ENCODE measurements at regions not wholly inside any gene's neighbourhood (a gene's known extent, or its start where the extent isn't known, plus 50 kb on each side); places are given as distances from the start of the nearest gene placed in this dataset.

- no peak for TF ChIP-seq GABPA (IDR thresholded peaks at IDR 0.05 in 1 of 2, conservative IDR thresholded peaks at IDR 0.05 in 1 of 2)
- no peak for TF ChIP-seq EGR1 (IDR thresholded peaks at IDR 0.05; ENCODE audit: low read depth in 2 of 2)
- TF ChIP-seq FOXA2 (IDR thresholded peaks at IDR 0.05): no peak
These were observed 170.5 kb downstream of the NDUFA10 start (continued) for GRCh38 chr2:239854596-239854995.

DNA sequence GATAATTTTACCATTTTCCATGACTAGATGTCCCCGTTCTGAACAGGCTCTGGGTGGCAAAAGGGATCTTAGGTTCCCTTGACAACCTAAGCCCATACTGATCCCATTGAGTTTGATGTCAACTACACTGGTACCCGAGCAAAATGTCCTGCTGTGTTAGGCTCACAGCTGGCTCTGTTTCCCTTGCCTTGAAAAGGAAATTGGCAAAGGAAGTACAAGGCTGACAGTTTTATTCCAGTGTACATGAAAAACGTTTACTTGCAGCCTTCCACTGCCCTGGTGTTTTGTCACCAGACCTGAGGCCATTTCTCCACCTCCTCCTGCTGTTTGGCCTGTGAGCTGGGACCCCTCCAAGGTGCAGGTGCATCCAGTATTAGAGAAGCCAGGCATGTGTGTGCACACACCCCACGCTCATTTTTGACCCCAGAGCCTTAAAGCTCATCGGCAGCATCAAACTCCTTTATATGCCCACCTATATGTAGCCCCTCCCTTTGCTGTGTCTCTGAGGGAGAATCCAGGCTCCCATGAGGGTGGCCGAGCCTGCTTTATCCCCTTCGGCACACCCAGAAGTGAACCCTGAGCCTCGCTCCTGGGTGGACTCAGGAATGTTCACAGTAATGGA, 171.3 kb downstream of the NDUFA10 start:
- H3K9me3 ChIP-seq (ENCODE audit: control insufficient read depth in 4 of 4, low read length in 3 of 4): peaks cover 0 to 7% (median under 1%) of the 10 kb centered on the region in 4 donors
- no peak overlapping the region for H3K9ac ChIP-seq (ENCODE audit: low read depth in 1 of 2, low read length in 2 of 2)
- DNase-seq (ENCODE audit: low spot score): no peak
- no peak overlapping the region for H3K4me3 ChIP-seq (ENCODE audit: low read depth in 1 of 3, low read length in 3 of 3)
- H3K27ac ChIP-seq (ENCODE audit: low read depth in 1 of 2, low read length in 2 of 2): no peak overlapping the region
- peaks cover 0 to 9% (median 0%) of the 10 kb centered on the region in 4 donors for H3K27me3 ChIP-seq (ENCODE audit: control insufficient read depth in 4 of 4, insufficient read depth in 4 of 4, low read length in 3 of 4)
- H3K4me1 ChIP-seq (ENCODE audit: control insufficient read depth in 4 of 4, insufficient read depth in 4 of 4, low read length in 3 of 4): no peaks in the 10 kb centered on the region
- H3K36me3 ChIP-seq (ENCODE audit: control insufficient read depth in 4 of 4, insufficient read depth in 3 of 4, low read depth in 1 of 4, low read length in 3 of 4): no peaks in the 10 kb centered on the region
- 68% methylated on average over 8 of the region's 8 CpGs for WGBS
- TF ChIP-seq NR2F2 (IDR thresholded peaks at IDR 0.05): no peak
- no peak for TF ChIP-seq REST (IDR thresholded peaks at IDR 0.05)
- TF ChIP-seq FOXA2 (IDR thresholded peaks at IDR 0.05): no peak
- no peak for TF ChIP-seq RAD21 (IDR thresholded peaks at IDR 0.05)
- no peak for TF ChIP-seq EGR1 (IDR thresholded peaks at IDR 0.05; ENCODE audit: low read depth in 2 of 2)
- TF ChIP-seq, protein P1, sequence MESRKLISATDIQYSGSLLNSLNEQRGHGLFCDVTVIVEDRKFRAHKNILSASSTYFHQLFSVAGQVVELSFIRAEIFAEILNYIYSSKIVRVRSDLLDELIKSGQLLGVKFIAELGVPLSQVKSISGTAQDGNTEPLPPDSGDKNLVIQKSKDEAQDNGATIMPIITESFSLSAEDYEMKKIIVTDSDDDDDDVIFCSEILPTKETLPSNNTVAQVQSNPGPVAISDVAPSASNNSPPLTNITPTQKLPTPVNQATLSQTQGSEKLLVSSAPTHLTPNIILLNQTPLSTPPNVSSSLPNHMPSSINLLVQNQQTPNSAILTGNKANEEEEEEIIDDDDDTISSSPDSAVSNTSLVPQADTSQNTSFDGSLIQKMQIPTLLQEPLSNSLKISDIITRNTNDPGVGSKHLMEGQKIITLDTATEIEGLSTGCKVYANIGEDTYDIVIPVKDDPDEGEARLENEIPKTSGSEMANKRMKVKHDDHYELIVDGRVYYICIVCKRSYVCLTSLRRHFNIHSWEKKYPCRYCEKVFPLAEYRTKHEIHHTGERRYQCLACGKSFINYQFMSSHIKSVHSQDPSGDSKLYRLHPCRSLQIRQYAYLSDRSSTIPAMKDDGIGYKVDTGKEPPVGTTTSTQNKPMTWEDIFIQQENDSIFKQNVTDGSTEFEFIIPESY (IDR thresholded peaks at IDR 0.05): no peak

DNA sequence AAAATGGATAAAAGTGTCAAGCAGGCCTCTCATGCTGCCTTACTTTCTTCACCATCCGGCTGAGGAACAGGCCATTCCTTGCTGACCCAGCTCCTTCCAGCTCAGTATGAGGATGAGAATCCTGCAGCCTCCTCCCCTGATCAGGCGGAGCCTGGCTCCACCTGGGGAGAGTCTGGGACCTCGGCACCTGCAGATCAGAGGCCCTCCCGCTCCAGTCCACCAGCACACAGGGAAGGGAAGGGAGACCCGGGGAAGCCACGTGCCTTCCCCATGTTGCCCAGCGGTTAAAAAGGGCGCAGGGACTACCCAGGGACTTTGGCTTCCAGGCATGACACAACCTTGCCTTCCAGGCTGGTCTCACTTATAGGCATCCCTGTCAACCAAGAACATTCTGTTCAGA, 172.0 kb downstream of the NDUFA10 start:
- Histone ChIP-seq H3K9me3 (ENCODE audit: control insufficient read depth in 4 of 4, low read length in 3 of 4) (peaks cover 0 to 7% (median 0%) of the 10 kb centered on the region in 4 donors), H3K4me1 (ENCODE audit: control insufficient read depth in 4 of 4, insufficient read depth in 4 of 4, low read length in 3 of 4) (no peaks in the 10 kb centered on the region), H3K27me3 (ENCODE audit: control insufficient read depth in 4 of 4, insufficient read depth in 4 of 4, low read length in 3 of 4) (peaks cover 0 to 6% (median 0%) of the 10 kb centered on the region in 4 donors), H3K4me3 (ENCODE audit: low read depth in 1 of 3, low read length in 3 of 3) (no peak overlapping the region), H3K9ac (ENCODE audit: low read depth in 1 of 2, low read length in 2 of 2) (no peak overlapping the region), H3K36me3 (ENCODE audit: control insufficient read depth in 4 of 4, insufficient read depth in 3 of 4, low read depth in 1 of 4, low read length in 3 of 4) (no peaks in the 10 kb centered on the region), H3K27ac (ENCODE audit: low read depth in 1 of 2, low read length in 2 of 2) (no peak overlapping the region)
- 76% methylated on average over 8 of the region's 8 CpGs for WGBS
- DNase-seq (ENCODE audit: low spot score): peak; percentile 16
- TF ChIP-seq RAD21 (IDR thresholded peaks at IDR 0.05) (no peak), NR2F2 (IDR thresholded peaks at IDR 0.05) (no peak), FOXA1 (IDR thresholded peaks at IDR 0.05) (no peak), HNF4G (IDR thresholded peaks at IDR 0.05) (no peak), EGR1 (IDR thresholded peaks at IDR 0.05; ENCODE audit: low read depth in 2 of 2) (no peak), YY1 (IDR thresholded peaks at IDR 0.05) (no peak), FOXA2 (IDR thresholded peaks at IDR 0.05) (no peak), SP1 (IDR thresholded peaks at IDR 0.05) (no peak), TAF1 (conservative IDR thresholded peaks at IDR 0.05) (no peak), RXRA (IDR thresholded peaks at IDR 0.05) (no peak), HNF4A (conservative IDR thresholded peaks at IDR 0.05) (no peak), ATF3 (IDR thresholded peaks at IDR 0.05) (no peak)
- TF ChIP-seq, protein P2, sequence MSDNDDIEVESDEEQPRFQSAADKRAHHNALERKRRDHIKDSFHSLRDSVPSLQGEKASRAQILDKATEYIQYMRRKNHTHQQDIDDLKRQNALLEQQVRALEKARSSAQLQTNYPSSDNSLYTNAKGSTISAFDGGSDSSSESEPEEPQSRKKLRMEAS (IDR thresholded peaks at IDR 0.05): no peak
- TF ChIP-seq, protein P3, sequence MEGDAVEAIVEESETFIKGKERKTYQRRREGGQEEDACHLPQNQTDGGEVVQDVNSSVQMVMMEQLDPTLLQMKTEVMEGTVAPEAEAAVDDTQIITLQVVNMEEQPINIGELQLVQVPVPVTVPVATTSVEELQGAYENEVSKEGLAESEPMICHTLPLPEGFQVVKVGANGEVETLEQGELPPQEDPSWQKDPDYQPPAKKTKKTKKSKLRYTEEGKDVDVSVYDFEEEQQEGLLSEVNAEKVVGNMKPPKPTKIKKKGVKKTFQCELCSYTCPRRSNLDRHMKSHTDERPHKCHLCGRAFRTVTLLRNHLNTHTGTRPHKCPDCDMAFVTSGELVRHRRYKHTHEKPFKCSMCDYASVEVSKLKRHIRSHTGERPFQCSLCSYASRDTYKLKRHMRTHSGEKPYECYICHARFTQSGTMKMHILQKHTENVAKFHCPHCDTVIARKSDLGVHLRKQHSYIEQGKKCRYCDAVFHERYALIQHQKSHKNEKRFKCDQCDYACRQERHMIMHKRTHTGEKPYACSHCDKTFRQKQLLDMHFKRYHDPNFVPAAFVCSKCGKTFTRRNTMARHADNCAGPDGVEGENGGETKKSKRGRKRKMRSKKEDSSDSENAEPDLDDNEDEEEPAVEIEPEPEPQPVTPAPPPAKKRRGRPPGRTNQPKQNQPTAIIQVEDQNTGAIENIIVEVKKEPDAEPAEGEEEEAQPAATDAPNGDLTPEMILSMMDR (IDR thresholded peaks at IDR 0.05; ENCODE audit: low read depth, low read length, missing input control): no peak
- TF ChIP-seq, protein P1 (IDR thresholded peaks at IDR 0.05): no peak

Measured in liver (tissue), 8 donors.